NCI-H128 (cell line): ENCODE measurements at regions not wholly inside any gene's neighbourhood (a gene's known extent, or its start where the extent isn't known, plus 50 kb on each side); places are given as distances from the start of the nearest gene placed in this dataset.

ENCODE experiments used
- DNase-seq: peaks from one replicate; lab custom pipeline; 2025; ENCODE audit not compliant: unreplicated experiment; lab: John Stamatoyannopoulos, UW

DNA sequence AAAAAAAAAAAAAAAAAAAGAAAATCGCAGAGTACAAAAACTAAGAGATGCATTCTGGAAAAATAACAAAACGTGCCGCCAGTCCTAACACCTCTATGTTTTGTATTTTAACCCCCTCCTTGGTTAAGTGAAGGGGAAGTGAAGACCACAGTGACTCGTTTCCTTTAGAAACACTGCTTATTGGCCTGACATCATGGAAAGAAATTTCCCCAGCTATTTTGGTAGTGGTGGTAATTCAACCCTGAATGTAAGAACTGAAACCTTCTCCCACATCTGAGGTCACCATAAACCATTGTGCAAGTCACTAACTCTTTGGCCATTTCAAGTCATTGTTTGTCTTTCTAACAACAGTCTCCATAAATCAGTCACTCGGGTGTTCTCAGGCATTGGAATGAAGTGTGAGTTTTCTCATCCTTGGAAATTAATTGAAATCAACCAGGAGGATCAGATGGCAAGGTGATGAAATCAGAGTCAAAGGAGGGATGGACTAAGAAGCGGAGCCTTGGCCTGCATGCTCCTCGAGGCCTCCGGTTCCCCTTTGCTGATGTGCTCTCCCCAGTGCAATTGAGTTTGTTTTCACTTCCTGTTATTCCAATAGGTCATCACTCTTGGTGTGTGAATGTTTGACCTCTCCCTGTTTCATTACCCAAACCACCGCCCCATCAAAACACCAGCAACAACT, 443.9 kb downstream of the FGF9 start:
- no peak for DNase-seq

DNA sequence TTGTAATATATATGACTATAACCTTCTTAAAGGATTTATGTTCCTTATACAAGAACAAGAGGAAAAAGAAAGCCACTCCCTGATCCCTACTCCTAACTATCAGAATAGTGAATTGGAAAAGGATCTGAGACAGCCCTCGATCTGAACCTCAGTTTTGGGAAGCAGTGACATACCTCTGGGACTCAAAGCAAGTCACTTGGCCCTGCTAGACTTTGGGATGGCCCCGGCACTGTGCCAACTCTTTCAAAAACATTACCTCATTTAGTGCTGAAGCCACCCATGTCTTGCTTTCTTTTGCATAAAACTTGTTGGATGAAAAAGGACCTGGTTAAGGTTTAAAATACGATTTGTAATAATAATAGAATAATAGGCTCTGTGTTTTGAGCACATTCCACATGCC, 447.3 kb downstream of the FGF9 start:
- no peak for DNase-seq

DNA sequence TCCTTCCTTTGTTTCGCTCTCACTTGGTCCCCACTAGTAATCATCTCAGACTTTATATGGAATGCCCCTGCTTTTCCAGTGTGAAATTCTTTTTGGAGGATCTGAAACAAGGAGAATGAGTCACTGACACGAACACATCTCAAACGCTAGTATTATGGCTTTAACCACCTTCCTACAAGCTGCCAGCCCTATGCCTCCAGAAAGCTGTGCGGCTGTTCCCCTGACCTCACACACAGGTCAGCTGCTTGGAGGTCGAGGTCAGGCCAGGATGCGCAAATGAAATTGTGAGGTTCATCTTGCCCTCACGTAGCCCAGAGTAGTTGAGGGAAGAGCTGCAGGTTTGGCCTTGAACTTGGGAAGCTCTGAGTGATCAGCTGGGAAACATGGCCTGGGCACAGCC, 449.8 kb downstream of the FGF9 start:
- DNase-seq = no peak

DNA sequence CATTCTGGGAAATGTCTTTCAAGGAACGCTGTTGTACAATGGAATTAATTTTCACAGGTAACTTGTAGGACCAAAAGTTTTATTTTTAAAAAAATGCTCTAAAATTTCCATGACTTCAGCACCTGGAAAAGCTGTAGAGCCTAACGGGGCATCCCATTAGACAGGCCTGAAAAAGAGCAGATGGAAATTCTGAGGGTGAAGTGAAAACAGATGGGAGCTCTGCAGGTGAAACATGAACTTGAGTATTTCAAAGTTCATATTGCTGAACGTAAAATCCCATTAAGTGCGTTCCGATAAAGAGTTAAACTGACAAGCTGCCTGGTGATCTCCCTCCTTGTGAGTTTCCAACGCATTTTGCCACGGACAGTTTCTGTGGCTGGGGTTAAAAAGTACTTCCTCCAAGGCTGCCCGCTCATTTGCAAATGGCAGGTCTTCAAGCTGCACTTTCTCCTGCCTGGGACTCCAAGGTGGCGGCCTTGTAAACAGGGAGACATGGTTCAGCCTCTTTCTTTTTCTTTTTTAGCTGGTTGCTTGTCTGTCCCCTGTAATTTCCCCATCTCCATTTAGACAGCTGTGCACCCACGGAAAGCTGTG, 450.4 kb downstream of the FGF9 start:
- DNase-seq = no peak

GRCh38 chr13:22126433-22127021, 455.7 kb downstream of the FGF9 start:
- DNase-seq = no peak

DNA sequence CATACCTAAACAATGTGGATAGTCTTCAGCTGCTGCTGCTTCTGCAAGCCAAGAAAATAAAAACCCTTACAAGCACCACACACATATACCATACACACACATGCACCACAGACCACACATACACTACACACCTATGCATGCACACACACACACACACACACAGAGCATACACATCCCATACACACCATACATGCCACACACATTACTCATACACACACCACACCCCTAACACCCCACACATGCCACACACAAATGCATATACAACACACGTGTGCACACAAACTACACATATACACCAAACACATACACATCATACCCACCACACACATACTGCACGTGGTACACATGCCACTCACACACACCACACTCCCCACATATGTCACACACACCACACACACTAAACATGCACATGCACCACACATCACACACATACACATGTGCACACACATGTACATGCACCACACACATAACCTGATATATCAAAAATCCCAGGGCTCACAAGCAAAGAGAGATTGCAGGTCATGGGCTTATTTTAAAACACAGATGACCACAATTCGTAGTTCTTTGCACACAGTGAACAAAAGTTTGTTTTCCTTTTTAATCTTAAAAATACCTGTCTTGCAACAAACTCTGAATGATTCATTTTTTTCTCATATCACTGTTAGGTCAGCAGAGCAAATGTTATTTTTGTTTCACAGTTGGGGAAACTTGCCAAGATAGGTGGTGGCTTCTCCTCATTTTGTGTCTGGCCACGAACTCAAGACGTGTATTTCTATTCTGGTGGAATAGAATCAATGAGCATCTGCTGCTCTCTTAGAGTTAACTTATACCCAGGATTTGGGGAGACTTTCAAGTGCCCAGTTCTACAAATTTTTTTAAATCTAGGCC, 456.6 kb downstream of the FGF9 start:
- DNase-seq = no peak

- DNase-seq = no peak
These were observed 457.9 kb downstream of the FGF9 start for GRCh38 chr13:22128441-22129408.

DNA sequence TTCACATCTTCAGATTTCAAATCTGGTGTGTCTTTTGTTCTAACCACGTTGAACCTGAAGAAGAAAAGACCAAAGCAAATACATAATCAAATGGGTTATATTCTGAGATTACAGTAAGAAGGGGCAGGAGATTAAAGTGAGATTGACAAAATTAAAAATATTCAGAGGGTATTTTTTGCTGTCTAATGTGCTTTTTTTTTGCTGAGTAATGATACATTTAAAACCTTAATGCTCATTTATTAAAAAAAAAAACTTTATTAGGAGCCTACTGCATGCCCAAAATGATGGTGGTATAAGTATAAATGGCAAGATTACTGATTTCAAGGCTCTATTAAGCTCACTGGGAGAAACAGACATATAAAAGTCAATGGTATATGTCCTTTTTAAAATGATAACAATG, 459.4 kb downstream of the FGF9 start:
- no peak for DNase-seq

DNA sequence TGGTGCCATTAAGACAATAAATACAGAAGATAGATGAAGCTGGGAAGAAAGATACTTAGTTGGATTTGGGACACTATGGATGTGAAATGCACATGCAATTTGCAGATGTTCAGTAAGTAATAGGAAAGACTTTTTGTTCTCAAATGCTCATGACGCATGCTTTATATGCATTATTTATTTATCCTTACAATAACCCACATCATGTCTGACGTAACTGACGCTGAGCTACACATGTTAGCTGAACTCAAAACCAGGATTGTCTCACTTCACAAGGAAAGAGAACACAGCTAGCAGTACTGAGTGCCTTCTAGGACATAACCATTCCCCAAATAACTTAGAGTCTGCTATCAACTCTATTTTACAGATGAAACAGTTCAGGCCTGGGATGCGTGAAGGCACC, 463.4 kb downstream of the FGF9 start:
- DNase-seq = no peak

- no peak for DNase-seq
These were observed 464.6 kb downstream of the FGF9 start for GRCh38 chr13:22135446-22135845.

- no peak for DNase-seq
These were observed 466.6 kb downstream of the FGF9 start for GRCh38 chr13:22137361-22138050.

DNA sequence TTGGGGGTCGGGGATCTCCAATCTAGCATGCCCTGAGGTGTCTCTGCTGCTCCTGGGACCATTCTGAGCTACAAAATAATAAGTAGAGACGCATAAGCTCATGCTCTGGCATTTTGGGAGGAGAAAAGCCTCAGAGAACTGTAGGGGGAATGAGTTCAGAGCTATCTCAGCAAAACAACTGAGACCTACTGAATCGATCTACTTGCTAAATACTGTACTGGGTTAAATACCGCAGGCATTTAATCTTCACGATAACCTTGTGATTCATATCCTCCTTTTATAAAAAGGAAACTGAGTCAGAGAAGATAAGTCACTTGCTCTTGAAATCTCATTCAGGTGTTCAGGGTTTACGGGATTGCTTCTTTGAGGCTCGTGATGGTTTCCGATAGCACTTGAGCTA, 468.1 kb downstream of the FGF9 start:
- DNase-seq = no peak

GRCh38 chr13:22141716-22142115, 470.8 kb downstream of the FGF9 start:
- DNase-seq = no peak

- DNase-seq = no peak
These were observed 472.8 kb downstream of the FGF9 start for GRCh38 chr13:22143671-22144070.

GRCh38 chr13:22144806-22145205, 473.9 kb downstream of the FGF9 start:
- no peak for DNase-seq

- DNase-seq = no peak
These were observed 477.3 kb downstream of the FGF9 start for GRCh38 chr13:22148187-22148586.

- no peak for DNase-seq
These were observed 481.9 kb downstream of the FGF9 start for GRCh38 chr13:22152751-22153150.

DNA sequence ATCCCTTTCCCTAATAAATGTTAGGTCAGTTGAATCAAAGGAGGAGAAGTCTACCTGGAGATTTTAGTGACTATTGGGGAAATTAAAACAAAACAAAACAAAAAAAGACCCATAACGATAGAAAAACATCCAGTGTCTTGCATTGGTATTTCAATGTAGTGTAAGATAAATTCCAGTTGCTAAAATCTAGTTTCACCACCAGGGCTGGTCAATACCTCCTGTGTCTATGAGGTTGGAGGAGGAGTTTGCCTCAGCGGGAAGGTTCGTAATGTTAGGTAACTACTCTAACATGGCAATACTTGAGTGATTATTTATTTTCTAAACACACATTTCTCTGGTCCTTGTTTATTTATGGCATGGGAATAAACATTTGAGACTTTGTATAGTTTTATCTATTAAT, 483.2 kb downstream of the FGF9 start:
- no peak for DNase-seq

- no peak for DNase-seq
These were observed 491.0 kb downstream of the FGF9 start for GRCh38 chr13:22161871-22162270.

DNA sequence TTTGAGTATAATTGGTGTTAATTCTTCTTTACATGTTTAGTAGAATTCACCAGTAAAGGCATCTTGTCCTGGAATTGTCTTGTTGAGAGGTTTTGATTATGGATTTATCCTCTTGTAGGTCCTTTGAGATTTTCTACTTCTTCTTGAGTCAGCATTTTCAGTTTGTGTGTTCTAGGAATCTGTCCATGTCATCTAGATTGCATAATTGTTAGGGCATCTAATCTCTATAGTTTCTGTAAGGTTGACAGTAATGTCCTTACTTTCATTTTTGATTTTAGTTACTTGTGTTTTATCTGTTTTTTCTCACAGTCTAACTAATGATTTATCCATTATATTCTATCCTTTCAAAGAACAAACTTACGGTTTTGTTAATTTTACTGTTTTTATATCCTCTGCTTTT, 492.0 kb downstream of the FGF9 start:
- DNase-seq = no peak
